GM18907 (cell line): ENCODE measurements at regions not wholly inside any gene's neighbourhood (a gene's known extent, or its start where the extent isn't known, plus 50 kb on each side); places are given as distances from the start of the nearest gene placed in this dataset.
"Not testable (repeated sequence)": the region's sequence is repeated elsewhere in the genome, so short reads cannot be mapped to it uniquely, and the experiment has no call there.

Experiments
- ATAC-seq: cut with Tn5 transposase; IDR thresholded peaks from one replicate; pipeline ENCODE4 v1.9.1; 2021; ENCODE audit warnings: mild to moderate bottlenecking, moderate library complexity; ENCODE audit not compliant: unreplicated experiment

DNA sequence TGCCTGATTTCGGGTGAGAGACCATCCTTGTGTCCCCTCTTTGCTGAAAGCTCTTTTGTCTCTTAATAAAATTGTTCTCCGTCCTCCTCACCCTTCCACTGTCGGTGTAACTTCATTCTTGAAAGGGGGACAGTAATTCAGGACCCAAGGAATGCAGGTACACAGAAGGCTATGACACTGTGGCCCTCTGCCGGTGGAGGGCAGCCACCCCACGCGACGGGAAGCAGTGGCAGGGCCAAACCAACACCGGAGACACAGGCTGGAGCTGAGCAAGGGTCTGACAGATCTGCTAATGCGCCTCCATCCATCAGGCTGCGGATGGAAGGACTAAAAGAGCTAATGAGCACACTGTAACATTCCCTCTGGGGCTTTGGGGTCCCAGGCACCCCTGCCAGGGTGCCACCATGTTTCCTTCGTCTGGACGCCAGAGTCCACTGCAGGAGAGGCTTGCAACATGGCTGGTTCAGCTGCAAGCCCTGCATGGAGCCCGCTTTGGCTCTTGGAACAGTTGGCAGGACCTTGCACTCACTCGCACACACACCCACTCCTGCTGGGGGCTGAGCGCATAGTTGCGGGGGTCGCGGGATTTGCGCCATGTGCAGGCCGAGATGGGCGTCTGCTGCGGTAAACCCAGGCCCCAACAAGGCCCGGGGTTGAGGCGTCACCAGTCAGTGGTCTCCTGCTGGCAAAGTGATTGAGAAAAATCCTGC lies 544.1 kb upstream of the CDH7 start:
- ATAC-seq: no peak

DNA sequence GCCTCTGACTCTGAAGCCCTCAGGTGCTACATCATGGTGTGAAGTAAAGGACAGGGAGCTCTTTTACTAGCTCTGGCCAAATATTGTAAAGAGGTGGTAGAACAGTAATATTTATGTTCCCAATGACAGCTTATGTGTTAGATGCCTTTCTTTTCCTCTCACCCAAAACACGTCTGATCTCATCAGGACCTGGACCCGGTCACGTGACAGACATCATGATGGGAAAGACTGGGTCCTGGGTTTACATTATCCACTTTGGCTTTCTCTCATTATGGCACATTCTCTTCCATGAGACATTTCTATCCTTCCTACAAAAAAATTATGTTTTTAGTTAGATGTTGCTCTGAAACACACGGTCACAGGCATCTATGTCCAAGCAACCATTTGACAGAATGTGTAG lies 548.7 kb upstream of the CDH7 start:
- no peak for ATAC-seq

DNA sequence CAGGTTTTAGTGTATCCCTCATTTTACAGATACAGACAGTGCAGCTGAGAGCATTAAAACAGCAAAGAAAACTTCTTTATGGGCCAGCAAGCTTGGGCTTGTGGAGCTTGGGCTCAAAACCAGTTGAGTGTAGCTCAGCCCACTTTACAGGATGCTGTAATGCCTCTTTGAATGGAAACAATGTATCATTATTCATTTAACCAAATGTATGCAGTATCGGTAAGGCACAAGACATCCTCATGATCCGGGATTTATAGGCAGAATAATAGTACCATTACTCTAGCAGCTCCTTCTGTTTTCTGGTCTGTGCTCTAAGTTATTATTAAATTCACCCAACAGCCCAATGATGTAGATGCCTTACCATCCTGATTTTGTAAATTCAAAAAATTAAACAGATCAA lies 575.1 kb upstream of the CDH7 start:
- no peak for ATAC-seq

DNA sequence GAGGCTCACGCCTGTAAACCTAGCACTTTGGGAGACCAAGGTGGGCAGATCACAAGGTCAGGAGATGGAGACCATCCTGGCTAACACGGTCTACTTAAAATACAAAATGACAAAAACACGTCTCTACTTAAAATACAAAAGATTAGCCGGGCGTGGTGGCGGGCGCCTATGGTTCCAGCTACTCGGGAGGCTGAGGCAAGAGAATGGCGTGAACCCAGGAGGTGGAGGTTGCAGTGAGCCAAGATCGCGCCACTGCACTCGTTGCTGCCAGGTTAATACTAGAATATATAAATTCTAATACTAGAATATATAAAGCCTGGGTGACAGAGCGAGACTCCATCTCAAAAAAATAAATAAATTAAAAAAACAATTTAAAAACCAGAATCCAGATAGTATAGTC lies 588.7 kb upstream of the CDH7 start:
- not testable (repeated sequence) for ATAC-seq

DNA sequence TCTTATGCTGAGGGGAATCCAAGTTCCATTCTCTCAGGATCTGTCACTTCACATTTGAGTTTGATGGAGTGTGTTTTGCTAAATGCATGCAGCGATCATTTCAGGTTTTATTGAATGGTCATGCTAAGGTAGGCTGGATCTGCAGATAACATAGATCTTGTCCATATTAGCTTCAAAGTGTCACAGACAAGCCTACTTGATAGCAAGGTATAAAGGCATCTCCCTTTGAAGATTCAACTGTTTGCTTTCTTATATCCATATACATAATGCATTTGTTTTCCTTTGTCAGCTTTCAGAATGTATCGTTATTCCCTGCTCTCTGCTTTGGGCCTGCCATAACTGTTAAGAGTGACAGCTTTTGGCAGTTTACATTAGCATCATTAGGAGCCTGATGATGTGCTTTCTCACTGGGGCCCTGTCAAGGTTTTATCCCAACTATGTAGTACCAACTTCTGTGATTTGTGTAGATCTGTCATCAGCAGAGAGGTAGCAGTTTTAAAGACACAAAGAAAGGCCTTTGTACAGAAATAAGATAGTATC lies 604.3 kb upstream of the CDH7 start:
- ATAC-seq: no peak

- no peak for ATAC-seq
Measured at GRCh38 chr18:65145312-65145711, 605.5 kb upstream of the CDH7 start.

DNA sequence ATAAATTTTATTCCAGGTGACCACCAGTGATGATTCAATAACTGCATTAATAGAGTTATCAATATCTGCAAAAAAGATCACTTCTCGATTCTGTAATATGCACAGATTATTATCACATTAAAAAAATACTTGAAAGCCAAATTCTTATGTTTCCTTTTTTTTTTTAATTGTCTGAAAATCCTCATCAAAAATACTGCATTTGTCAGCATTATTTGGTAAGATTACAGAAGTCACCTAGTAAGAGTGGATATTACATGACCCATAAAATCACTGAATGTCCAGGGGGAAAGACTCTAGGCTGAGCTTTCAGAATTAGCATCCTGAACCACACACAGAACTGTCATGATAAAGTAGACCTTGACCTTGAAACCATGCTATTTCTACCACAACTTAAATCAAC lies 617.2 kb upstream of the CDH7 start:
- no peak for ATAC-seq

GRCh38 chr18:65124633-65125032 lies 626.2 kb upstream of the CDH7 start:
- ATAC-seq: no peak

DNA sequence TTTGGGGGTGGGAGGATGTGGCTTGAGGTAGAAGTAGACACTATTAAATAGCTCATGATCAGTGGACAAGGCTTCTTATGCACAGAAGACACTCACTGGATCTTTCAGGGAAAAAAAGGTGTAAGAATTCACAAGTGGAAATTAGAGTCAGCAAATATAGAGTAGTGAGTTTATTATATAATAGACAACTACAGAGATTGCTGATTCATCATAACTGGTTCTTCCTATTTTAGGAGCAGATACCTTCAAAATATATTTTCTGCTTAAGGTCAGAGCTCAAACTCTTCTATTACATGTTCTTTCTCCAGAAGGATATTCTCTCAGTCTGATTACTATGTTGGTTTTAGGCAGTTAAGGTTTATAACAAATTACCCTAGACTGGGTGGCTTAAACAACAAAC lies 646.9 kb upstream of the CDH7 start:
- no peak for ATAC-seq

DNA sequence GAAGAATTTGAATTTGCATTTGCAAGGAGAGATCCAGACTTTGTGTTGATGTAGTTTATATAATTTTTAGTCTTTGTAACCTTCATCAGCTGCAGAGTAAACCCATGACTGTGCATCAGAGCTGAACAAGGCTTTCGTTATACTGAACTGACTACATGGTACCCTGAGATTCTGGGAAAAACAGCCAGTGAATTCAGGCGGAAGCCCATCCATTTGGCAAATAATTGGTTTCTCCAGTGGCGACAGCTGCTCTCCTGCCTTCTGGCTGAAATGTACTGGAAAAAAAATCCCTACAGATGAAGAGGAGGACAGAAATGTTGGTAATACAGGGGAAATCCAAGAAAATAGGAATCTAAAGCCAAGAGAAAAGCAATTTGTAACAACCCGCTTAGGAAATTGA lies 657.5 kb upstream of the CDH7 start:
- no peak for ATAC-seq

GRCh38 chr18:65091744-65092329 lies 659.0 kb upstream of the CDH7 start:
- ATAC-seq: no peak

DNA sequence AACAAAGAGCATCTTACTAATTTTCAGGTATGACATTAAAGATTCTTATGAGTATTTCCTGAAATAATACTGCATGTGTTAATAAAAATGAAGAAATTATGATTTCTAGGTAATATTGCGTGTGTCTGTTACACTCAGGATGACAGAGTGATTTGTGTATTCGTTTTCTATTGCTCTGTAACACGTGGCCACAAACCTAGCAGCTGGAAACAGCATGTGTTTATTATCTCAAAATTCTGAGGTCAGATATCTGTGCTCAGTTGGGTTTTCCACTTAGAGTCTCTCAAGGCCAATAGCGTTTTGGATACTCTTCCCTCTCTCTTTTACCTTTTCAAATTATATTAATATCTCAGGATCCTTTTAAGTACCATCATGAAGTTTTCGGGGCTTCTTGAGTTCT lies 667.9 kb upstream of the CDH7 start:
- no peak for ATAC-seq

- no peak for ATAC-seq
Measured at GRCh38 chr18:65081786-65082185, 669.0 kb upstream of the CDH7 start.

GRCh38 chr18:65073060-65073550 lies 677.7 kb upstream of the CDH7 start:
- no peak for ATAC-seq

- no peak for ATAC-seq
Measured at GRCh38 chr18:65057439-65058083, 693.3 kb upstream of the CDH7 start.

- no peak for ATAC-seq
Measured at GRCh38 chr18:65056575-65056974, 694.2 kb upstream of the CDH7 start.

DNA sequence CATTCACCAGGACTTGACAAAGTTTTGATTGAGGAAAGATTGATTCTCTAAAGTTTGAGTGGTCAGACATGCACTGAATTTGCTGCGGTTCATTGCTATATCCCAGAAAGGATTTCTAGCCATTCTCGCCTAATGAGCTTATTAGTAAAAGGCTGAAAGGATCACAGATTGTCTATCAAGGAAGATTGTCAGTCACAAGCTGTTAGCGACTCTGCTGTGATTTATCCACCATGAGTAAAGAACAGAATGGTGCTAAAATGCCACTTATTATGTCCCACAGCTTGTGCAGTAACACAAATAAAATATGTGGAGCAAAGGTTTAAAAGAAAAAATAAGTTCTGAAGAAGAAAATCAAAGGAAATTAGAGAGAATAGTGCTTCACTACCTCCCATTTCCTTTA lies 701.2 kb upstream of the CDH7 start:
- ATAC-seq: no peak

- no peak for ATAC-seq
Measured at GRCh38 chr18:65039578-65039977, 711.2 kb upstream of the CDH7 start.

DNA sequence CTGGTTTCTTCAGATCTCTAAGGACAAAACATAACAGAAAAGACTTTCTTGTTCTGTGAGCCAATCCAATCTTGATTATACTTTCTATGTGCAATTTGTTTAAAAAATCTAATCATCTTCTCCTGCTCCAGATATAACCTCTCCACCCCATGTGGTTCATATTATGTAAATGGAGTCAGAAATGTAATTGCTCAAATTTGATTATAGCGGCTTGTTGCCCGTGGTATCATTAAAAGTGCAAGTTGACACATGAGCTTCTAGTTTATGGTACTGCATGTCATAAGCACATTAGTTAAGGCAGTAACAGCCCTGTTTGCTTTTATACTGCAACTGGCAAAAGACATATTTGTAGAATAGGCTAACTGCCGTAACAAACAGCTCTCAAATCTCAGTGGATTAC lies 715.1 kb upstream of the CDH7 start:
- ATAC-seq: no peak

DNA sequence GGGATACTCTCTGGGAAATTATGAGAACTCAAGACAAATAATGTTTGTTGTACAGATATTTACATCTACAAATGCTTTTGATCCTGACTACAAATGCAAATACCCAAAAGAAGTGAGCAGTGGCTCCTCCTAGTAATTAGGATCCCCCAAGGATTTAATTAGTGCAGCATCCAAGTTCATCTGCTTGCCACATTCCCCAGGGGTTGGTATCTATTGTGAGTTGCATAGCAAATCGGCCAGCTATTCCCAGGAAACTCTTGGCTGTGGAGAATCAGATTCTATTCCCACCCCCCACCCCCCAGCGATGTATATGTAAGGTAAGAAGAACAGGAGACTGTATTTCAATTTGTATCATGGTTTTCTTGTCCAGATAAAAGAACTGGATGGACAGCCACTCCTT lies 725.1 kb upstream of the CDH7 start:
- ATAC-seq: no peak

DNA sequence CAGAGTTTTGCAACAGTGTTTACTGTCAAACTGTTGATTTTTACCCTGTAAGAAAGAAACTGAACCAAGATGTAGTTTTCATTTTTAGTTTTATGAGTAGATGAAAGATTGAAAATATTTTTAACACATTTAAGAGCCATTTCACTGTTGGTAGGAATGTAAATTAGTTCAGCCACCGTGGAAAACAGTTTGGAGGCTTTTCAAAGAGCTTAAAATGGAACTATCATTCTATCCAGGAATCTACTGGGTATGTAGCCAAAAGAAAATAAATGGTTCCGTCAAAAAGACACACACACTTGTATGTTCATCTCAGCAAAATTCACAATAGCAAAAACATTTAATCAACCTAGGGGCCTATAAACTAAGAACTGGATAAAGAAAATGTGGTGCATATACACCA lies 729.8 kb upstream of the CDH7 start:
- ATAC-seq: no peak

DNA sequence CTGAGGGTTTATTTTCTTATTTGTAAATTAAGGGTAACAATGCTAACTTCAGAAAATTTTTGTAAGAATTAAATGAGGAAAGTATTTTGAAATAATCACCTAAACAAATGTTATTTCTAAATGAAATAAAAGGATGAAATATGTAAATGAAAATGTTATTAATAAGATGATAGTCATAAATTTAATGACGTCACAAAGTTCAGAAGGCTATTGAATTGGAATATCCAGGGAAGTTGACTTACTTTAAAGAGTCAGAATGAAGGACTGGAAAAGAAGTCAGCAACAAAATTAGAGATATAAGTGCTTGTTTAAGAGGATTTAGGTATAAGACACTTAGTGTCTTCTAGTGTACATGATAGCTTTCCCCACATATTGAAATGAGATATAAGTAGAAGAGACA lies 732.6 kb upstream of the CDH7 start:
- no peak for ATAC-seq
